Left forelimb (tissue), 1 donor: ENCODE measurements at regions not wholly inside any gene's neighbourhood (a gene's known extent, or its start where the extent isn't known, plus 50 kb on each side); places are given as distances from the start of the nearest gene placed in this dataset.

Experiments used
- DNase-seq: peaks from one replicate; pipeline ENCODE4 v3.0.0-alpha.2; 2018; ENCODE audit warnings: low spot score

DNA sequence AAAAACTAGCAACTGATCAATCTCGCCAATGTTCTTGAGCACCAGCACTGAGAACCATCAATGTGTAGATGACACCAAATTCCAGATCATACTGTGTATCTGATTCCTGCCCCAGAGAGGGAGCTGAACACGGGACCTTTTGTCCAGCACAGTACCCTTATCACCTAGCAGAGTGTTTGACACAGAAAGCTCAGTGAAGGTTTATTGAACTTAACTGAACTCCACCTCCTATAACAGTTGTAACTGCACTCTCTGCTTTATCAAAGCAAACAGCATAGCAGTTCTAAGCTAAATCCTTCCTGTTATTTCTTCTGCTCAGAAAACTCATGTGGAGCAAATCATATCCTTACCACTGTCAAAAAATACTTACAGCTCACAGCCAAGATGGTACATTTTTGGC is 183.4 kb upstream of the SLCO3A1 start:
- no peak for DNase-seq

DNA sequence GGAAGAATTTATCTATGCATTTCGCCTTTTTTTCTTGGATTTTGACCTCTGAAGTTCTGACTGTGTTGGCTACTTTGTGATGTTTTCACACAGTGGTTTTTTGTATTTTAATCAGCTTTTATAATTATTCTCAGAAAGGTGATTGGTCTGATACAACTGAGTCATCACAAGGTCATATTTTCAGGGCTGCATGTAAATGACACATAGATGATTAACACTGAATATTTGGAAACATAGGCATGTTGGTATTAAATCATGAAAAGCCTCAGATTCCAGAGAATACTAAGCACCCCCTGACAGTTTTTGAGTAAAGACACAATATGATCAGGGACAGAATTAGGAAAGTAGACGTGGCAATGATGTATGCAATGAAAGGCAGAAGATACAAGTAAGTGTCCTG is 175.5 kb upstream of the SLCO3A1 start:
- no peak for DNase-seq

- DNase-seq = no peak
Observed at GRCh38 chr15:91679447-91679846, 174.1 kb upstream of the SLCO3A1 start.

DNA sequence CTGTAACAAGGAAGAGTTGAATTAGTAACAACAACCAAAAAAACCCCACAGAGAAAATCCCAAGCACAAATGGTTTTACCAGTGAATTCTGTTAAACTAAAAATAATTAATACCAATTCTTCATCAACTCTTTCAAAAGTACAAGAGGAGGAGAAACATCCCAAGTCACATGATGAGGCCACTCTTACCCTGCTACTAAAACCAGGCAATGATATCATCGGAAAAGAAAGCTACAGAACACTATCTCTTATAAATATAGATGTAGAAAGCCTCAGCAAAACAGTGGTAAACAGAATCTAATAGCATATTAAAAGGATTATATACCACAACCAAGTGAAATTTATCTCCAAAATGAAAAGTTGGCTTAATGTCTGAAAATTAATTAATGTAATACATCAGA is 168.1 kb upstream of the SLCO3A1 start:
- no peak for DNase-seq

GRCh38 chr15:91688811-91689210 is 164.7 kb upstream of the SLCO3A1 start:
- no peak for DNase-seq

DNA sequence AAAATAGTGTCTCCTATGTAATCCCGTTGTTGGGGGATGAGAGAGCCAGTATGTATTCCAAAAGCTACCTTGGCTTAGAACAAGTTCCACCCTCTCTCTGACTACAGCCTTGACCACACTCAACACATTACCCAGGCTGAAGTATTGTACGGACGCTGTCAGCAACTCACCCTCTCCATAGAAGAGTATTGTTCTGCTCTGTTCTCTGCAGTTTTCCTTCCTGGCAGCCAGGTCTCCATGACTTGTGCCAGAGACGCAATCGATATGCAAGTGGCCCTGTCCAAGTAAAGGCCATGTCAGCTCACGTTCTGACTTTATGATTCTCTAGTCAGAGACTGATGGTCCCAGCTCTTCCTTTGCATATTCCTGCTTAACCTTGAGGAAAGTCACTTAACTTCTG is 164.1 kb upstream of the SLCO3A1 start:
- DNase-seq = no peak

DNA sequence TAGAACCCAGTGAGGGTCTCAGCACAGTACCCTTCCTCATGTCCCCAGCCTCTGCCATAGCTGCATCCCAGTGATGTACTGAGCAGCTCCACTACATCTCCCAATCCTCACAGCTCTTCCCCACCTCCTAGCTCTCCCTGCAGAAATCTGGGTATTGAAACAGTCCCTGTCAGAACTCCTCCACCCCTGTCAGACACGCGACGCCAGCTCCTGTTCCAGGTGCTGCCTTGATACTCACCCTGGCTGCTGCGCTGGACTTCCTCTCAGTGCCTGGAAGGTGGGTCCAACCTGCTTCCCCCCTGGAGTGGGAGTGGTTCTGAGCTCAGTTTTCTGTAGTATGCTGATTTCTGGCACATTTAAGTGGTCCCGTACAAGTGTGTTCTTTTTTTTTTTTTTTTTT is 160.9 kb upstream of the SLCO3A1 start:
- no peak for DNase-seq

GRCh38 chr15:91694131-91694830 is 159.2 kb upstream of the SLCO3A1 start:
- DNase-seq = peak; percentile 74

DNA sequence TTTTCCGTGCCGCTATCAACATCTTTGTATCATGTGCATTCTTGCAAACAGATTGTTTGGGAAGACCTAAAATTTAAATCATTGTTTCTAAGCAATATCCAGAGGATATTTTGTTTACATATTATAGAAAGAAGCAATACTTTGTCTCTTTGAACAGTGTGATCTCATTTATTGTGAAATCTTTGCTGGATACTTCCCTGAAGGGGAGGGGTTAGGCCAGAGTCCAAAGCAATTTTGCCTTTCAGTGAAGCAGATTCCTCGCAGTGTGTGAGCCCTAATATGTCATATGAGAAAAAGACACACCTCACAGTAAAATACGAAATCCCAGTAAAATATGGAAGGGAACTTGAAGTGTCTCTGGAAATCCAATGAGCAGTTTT is 158.7 kb upstream of the SLCO3A1 start:
- DNase-seq = no peak

GRCh38 chr15:91695799-91696198 is 157.7 kb upstream of the SLCO3A1 start:
- no peak for DNase-seq

DNA sequence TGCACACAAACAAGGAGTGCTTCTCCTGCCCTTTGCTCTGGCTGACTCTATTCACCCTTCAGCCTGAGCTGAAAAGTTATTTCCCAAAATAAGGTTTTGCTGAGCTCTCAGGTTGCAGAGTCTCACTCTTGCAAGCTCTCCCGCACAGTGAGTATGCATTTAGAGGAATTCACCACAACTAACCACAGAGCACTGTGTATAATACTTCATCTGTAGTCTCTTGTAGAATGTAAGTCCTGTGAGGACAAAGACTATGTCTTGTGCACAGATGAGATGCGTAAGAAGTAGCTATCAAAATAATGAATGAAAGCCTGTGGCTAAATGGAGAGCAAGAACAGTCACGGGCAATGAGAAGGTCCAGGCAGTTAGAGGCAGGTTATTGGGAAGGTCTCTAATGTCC is 156.5 kb upstream of the SLCO3A1 start:
- no peak for DNase-seq

- no peak for DNase-seq
Observed at GRCh38 chr15:91698241-91698640, 155.3 kb upstream of the SLCO3A1 start.

DNA sequence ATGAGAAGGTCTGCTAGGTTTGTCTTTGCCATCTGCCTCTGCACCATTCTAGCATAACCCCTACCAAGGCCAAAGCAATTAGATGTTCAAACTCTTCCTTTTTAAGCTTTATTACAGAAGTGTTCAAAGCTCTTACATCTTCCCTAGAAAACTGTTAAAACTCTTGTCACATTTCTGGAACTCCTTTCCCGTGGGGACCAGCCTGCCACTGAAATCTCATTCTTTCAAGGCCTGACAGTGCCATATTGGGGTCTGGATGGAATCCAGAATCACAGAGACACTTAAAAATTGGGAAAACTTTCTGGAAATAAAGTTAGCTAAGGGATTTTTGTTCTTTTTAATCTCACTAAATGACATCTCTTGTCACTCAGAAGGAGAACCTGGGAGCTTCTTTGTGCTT is 153.8 kb upstream of the SLCO3A1 start:
- DNase-seq = no peak

GRCh38 chr15:91703274-91703673 is 150.2 kb upstream of the SLCO3A1 start:
- no peak for DNase-seq

DNA sequence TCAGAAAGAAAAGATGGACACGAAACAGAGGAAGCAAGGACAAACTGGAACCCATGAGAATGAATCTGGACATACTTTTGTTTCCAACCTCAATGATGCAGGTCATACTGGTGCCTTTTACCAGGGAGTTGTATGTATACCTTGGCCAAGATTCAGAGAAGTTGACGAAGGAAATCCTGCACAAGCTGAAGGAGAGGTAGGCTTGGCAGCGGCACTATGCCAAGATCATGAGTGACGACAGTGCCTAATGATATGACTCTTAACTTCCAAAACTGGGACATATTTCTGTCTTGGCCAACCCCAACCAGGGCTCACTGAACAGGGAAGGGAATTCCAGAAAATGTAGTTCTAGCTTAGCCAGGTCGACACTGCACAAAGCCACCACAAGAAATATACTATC is 149.2 kb upstream of the SLCO3A1 start:
- no peak for DNase-seq

- no peak for DNase-seq
Observed at GRCh38 chr15:91706322-91707032, 147.0 kb upstream of the SLCO3A1 start.

DNA sequence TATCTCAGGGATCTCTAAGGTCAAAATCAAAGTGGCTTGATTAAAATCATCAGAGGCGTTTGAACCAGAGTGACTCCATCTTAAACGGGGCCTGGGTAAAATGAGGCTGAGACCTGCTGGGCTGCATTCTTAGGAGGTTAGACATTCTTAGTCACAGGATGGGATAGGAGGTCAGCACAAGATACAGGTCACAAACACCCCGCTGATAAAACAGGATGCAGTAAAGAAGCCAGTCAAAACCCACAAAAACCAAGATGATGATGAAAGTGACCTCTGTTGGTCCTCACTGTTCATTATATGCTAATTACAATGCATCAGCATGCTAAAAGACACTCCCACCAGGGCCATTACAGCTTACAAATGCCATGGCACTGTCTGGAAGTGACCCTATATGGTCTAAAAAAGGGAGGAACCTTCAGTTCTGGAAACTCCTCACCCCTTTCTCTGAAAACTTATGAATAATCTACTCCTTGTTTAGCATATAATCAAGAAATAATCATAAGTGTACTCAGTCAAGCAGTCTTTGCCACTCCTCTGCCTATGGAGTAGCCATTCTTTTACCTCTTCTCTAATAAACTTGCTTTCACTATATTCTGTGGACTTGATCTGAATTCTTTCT is 143.3 kb upstream of the SLCO3A1 start:
- no peak for DNase-seq

GRCh38 chr15:91711384-91712033 is 142.0 kb upstream of the SLCO3A1 start:
- DNase-seq = no peak

DNA sequence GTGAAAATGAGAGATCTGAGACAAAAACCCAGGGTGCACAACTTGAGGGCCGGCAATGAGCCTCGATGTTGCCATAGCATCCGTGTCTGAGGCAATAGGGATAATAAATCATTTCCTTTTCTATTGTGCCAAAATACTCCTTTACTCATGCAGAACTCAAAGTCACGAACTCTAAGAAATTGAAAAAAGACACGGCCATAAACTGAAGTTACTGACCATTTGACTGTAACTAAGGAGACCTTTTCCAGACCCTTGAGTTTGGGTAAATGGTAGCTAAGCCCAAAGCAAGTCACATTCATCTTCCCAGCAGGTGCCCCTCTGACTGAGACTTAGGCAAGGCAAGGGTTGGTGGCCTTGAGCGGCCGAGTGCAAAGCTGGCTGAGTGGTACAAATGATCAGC is 141.2 kb upstream of the SLCO3A1 start:
- DNase-seq = no peak

DNA sequence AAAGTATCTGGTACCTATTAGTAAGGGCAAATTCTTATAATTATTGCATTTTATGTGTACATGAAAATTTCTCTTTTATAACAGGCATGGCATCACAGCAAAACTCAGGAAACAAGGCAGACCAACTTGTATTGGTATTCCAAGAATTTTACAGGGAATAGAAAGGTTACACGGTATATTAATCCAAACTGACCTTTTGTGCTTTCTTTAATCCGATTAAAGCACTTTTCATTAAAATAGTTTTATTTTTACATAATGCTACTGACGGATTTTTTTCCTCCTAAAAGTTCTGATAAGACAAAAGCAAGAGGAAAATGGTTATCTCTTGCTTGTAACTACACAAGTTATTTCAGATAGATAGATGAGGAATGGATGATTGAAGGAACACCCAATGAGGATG is 137.0 kb upstream of the SLCO3A1 start:
- DNase-seq = no peak

GRCh38 chr15:91717811-91718210 is 135.7 kb upstream of the SLCO3A1 start:
- no peak for DNase-seq

DNA sequence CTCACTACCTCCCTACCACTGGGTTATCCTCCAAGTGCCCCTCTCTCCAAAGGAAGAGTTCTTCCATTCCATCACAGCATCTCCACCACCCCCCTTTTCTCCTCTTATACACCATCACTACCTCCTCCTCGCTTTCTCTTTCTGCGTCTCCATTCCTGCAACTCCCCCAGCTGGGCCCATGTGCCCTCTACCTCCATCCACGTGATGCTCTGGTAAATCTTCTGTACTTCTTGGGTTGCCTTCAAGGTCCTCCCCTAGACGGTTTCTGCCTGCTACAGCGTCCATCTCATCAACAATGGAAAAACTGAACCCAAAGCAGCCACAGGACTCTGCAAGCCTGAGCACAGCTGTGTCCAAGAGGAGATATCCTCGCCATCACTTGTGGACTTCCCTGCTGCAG is 129.5 kb upstream of the SLCO3A1 start:
- DNase-seq = no peak

- no peak for DNase-seq
Observed at GRCh38 chr15:91733661-91734060, 119.8 kb upstream of the SLCO3A1 start.
